OCI-LY3 (cell line): ENCODE measurements at regions not wholly inside any gene's neighbourhood (a gene's known extent, or its start where the extent isn't known, plus 50 kb on each side); places are given as distances from the start of the nearest gene placed in this dataset.

Experiments used
- H2AFZ ChIP-seq: fragments of 200-600, 300-600 bp; shearing (Covaris generic); 2 replicates; pipeline ENCODE4 v1.6.0; 2014; ENCODE audit warnings: antibody characterized with exemption, low read depth, low read length
- H3K27ac ChIP-seq: fragments of 200-600, 300-600 bp; sonication (generic); 2 replicates; pipeline ENCODE4 v1.5.1; 2014; ENCODE audit warnings: mild to moderate bottlenecking, low read length, moderate library complexity, mixed read lengths
- H3K27me3 ChIP-seq: fragments of 200-600, 300-600 bp; sonication (generic); 2 replicates; pipeline ENCODE4 v1.6.1; 2014; ENCODE audit warnings: low read depth, low read length, mixed read lengths
- H3K36me3 ChIP-seq: fragments of 200-600, 300-600 bp; sonication (generic); replicated peaks from 2 replicates; pipeline ENCODE3; 2014; ENCODE audit warnings: low read depth, low read length, mixed read lengths
- H3K4me1 ChIP-seq: fragments of 300-600, 200-600 bp; sonication (generic); 2 replicates; pipeline ENCODE4 v1.6.1; 2014; ENCODE audit warnings: low read length, mixed read lengths
- H3K4me2 ChIP-seq: fragments of 200-600, 300-600 bp; sonication (generic); 2 replicates; pipeline ENCODE4 v1.6.1; 2014; ENCODE audit warnings: low read length, mixed read lengths
- H3K4me3 ChIP-seq: fragments of 300-600, 200-600 bp; sonication (generic); 2 replicates; pipeline ENCODE4 v1.5.1; 2014; ENCODE audit warnings: antibody characterized with exemption, mild to moderate bottlenecking, low read length, moderate library complexity
- H3K79me2 ChIP-seq: fragments of 300-600, 200-600 bp; shearing (Covaris generic); 2 replicates; pipeline ENCODE4 v1.6.1; 2014; ENCODE audit warnings: mild to moderate bottlenecking, low read length, mixed read lengths
- H3K9ac ChIP-seq: fragments of 300-600, 200-600 bp; shearing (Covaris generic); 2 replicates; pipeline ENCODE4 v1.6.0; 2014; ENCODE audit warnings: mild to moderate bottlenecking, low read length, moderate library complexity
- H3K9me3 ChIP-seq: fragments of 200-600, 300-600 bp; shearing (Covaris generic); 2 replicates; pipeline ENCODE4 v1.6.1; 2014; ENCODE audit warnings: low read length, mixed read lengths; ENCODE audit not compliant: insufficient read depth
- H4K20me1 ChIP-seq: fragments of 200-600, 300-600 bp; sonication (generic); 2 replicates; pipeline ENCODE4 v1.6.1; 2016; ENCODE audit warnings: low read length, mixed read lengths; ENCODE audit not compliant: insufficient read depth
- EZH2phosphoT487 ChIP-seq: fragments of 200-600 bp; shearing (Covaris generic); IDR thresholded peaks from 2 replicates; pipeline ENCODE4 v1.6.1; 2018; ENCODE audit warnings: antibody characterized with exemption, mixed run types, low read depth
- TF ChIP-seq, protein P1 (sequence below): fragments of 200-600, 300-600 bp; sonication (generic); IDR thresholded peaks from 2 replicates; pipeline ENCODE4 v1.5.1; 2014; ENCODE audit warnings: antibody characterized with exemption, low read length, low read depth

DNA sequence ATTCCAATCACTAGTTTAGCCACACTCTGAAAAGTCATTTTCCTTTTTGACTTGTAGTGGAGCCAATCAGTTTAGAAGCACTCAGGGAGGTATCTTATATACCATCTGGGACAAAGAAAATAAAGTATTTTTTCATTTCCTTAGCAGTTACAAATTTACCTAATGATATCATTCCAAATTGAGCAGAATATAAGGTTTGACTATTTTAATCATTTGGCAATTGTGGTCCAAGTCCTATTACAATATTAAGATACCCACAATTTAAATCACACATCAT lies 170.6 kb downstream of the LTN1 start:
- Histone ChIP-seq H3K4me3 (no peak overlapping the region), H3K4me2 (no peak overlapping the region), H3K27ac (no peak overlapping the region), H3K9ac (no peak overlapping the region), H3K4me1 (no peaks in the 10 kb centered on the region), H2AFZ (no peak overlapping the region), H4K20me1 (no peaks in the 10 kb centered on the region), H3K36me3 (no peaks in the 10 kb centered on the region), H3K9me3 (no peaks in the 10 kb centered on the region), H3K79me2 (no peaks in the 10 kb centered on the region), H3K27me3 (no peaks in the 10 kb centered on the region)
- TF ChIP-seq EZH2phosphoT487, result no peak
- TF ChIP-seq, protein P1, sequence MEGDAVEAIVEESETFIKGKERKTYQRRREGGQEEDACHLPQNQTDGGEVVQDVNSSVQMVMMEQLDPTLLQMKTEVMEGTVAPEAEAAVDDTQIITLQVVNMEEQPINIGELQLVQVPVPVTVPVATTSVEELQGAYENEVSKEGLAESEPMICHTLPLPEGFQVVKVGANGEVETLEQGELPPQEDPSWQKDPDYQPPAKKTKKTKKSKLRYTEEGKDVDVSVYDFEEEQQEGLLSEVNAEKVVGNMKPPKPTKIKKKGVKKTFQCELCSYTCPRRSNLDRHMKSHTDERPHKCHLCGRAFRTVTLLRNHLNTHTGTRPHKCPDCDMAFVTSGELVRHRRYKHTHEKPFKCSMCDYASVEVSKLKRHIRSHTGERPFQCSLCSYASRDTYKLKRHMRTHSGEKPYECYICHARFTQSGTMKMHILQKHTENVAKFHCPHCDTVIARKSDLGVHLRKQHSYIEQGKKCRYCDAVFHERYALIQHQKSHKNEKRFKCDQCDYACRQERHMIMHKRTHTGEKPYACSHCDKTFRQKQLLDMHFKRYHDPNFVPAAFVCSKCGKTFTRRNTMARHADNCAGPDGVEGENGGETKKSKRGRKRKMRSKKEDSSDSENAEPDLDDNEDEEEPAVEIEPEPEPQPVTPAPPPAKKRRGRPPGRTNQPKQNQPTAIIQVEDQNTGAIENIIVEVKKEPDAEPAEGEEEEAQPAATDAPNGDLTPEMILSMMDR, result no peak

DNA sequence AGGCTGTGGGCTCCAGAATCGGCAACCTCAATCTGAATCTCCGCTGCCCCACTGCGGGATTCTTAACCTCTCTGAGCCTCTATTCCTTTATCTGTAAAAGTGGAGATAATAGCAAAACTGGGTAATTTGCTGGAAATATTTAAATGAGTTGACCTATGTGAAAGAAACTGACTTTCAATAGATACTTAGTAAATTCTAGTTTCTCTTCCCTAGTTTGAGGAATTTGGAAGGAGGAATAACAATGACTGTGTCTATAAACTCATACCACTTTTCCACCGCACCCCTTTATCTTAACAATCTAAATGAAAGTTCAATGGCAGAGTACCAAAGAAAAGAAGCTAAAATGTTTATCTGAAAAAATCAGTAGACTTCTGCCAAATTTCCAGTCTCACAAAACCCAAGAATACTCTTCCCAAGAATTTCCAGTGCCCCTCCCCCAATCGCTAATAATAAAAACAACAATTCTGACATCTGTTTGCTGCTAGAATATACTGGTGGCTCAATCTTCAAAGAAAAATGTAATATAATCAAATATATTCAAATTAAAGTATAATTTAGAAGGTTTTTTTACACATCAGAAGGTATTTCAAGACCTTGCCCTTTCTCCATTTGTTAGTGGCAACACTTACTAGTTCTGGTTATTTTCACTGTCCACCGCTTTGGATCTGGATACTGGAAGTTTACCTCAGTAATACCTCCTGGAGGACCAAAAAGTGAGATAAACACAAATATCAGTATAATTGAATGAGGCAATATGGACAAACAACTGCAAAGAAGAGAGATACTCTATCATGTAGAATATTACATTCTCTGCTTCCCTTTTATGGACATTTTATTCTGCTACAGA lies 171.2 kb downstream of the LTN1 start:
- H3K4me1 ChIP-seq, result no peaks in the 10 kb centered on the region
- H3K9ac ChIP-seq, result no peak overlapping the region
- H4K20me1 ChIP-seq, result no peaks in the 10 kb centered on the region
- H3K27me3 ChIP-seq, result no peaks in the 10 kb centered on the region
- no peaks in the 10 kb centered on the region for H3K36me3 ChIP-seq
- no peak overlapping the region for H3K4me2 ChIP-seq
- H3K4me3 ChIP-seq, result no peak overlapping the region
- H3K79me2 ChIP-seq, result no peaks in the 10 kb centered on the region
- no peaks in the 10 kb centered on the region for H3K9me3 ChIP-seq
- TF ChIP-seq, protein P1, result no peak
- no peak for TF ChIP-seq EZH2phosphoT487
- no peak overlapping the region for H3K27ac ChIP-seq
- H2AFZ ChIP-seq, result no peak overlapping the region

DNA sequence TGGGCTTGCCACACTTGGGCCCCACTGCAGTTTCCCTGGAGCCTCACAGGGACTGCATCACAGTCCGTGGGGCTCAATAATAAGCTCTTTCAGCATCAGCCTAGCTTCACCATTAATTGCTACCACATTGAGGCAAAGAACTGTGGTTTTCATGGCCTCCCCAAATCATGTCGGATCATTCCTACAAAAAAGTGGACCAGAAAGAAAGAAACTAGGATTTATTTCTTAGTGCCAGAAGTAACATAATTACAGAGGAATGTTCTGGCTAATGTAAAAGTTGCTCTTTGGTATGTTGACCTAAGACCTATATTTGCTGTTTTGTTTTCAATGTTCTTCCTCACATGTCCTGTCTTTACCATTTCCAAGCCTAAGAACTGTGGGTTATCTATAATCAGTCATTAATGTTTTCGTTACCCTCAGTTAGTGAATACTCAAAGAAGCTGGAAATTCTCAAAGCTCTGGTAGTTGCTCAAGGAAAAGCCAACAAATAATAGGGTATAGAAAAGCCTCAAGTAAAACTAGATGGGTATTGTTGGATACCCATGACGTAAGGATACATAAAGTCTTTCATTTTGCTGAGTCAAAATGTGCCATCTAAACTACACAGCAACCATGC lies 173.9 kb downstream of the LTN1 start:
- TF ChIP-seq, protein P1, result no peak
- TF ChIP-seq EZH2phosphoT487, result no peak
- H2AFZ ChIP-seq, result no peak overlapping the region
- H3K4me3 ChIP-seq, result no peak overlapping the region
- H3K4me1 ChIP-seq, result no peaks in the 10 kb centered on the region
- no peaks in the 10 kb centered on the region for H3K9me3 ChIP-seq
- H3K79me2 ChIP-seq, result no peaks in the 10 kb centered on the region
- no peaks in the 10 kb centered on the region for H4K20me1 ChIP-seq
- H3K9ac ChIP-seq, result no peak overlapping the region
- H3K4me2 ChIP-seq, result no peak overlapping the region
- no peaks in the 10 kb centered on the region for H3K36me3 ChIP-seq
- H3K27ac ChIP-seq, result no peak overlapping the region
- no peaks in the 10 kb centered on the region for H3K27me3 ChIP-seq

DNA sequence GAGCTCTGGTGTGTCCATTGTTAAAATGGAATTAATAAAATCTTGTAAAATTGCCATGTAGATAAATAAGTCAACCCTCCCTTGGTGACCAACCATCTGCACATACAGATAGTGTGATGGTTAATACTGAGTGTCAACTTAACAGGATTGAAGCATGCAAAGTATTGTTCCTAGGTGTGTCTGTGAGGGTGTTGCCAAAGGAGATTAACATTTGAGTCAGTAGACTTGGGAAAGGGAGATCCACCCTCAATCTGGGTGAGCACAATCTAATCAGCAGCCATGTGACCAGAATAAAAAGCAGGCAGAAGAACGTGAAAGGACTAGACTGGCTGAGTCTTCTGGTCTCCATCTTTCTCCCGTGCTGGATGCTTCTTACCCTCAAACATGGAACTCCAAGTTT lies 174.8 kb downstream of the LTN1 start:
- Histone ChIP-seq H4K20me1 (no peaks in the 10 kb centered on the region), H3K9me3 (no peaks in the 10 kb centered on the region), H3K9ac (no peak overlapping the region), H3K4me1 (no peaks in the 10 kb centered on the region), H3K4me2 (no peak overlapping the region), H3K36me3 (no peaks in the 10 kb centered on the region), H3K4me3 (no peak overlapping the region), H2AFZ (no peak overlapping the region), H3K79me2 (no peaks in the 10 kb centered on the region), H3K27me3 (no peaks in the 10 kb centered on the region), H3K27ac (no peak overlapping the region)
- TF ChIP-seq EZH2phosphoT487, result no peak
- TF ChIP-seq, protein P1, result no peak
